COR-L47 (cell line): ENCODE measurements at regions not wholly inside any gene's neighbourhood (a gene's known extent, or its start where the extent isn't known, plus 50 kb on each side); places are given as distances from the start of the nearest gene placed in this dataset.

Source experiments
- DNase-seq: peaks from one replicate; lab custom pipeline; 2025; lab: John Stamatoyannopoulos, UW

DNA sequence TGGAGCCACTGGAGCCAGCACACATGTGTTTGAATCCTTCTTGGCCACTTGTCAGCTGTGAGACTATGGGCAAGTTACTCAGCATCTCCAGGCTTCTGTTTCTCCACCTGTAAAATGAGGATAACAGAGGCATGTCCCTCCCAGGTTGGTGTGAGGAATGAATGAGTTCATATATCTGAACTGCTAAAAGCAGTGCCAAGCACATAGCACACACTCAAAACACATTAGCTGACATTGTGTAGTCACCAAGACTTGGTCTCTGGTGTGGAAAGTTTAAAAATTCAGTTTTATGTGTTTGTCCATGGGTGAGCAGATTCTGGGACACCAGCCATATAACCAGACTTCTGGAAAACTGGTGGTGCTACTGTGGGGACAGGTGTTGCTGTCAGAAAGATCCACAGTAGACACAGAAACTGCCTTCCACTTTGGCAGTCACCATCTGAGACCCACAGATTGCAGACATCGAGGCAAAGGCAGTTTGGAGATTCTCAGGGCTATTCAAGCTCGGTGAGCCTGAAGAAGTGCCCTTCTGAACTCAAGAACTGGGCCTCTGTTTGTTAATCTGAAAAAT is 115.8 kb downstream of the MRPL14 start:
- no peak for DNase-seq

DNA sequence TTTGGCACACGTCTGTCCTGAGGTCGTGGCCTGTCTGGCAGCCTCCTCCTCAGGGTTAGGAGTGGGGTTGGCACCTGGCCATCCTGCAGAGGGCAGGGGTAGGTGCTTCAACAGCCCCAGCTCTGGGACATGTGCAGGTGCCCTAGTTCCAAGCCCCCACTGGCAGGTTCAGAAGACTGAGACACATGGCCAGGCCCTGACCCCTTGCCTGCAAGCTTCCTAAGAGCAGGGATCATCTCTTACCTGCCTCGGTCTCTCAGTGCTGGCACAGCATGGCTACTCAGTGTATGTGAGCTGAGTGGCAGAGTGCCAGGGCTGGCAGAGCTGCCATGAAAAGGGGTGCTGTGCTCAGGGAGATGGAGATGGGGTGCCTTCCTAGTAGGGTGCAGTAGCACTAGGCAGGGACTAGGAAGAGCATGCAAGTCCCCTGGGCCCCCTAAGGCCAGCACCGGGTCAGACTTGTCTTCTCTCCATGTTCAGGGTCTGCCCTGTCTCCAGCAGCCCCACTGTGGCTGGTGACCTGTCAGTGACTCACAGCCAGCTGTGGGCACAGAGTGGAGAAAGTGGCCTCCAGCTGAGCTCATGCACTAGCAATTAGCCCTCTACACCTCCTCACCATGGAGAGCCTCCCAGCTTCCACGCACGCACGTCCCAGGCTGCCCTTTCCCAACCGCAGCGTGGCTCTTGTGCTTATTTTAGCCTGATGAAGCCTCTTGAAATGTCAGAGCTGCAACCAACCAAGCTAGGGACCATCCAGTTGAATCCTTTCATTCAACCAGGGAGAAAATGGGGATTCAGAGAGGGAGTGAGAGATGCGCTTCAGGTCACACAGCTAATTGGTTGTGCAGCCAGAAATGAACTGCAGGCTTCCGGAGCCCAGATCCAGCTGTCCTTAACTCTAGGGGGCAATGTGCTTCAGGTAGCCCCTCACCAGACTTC is 116.6 kb downstream of the MRPL14 start:
- DNase-seq = peak; percentile 56

DNA sequence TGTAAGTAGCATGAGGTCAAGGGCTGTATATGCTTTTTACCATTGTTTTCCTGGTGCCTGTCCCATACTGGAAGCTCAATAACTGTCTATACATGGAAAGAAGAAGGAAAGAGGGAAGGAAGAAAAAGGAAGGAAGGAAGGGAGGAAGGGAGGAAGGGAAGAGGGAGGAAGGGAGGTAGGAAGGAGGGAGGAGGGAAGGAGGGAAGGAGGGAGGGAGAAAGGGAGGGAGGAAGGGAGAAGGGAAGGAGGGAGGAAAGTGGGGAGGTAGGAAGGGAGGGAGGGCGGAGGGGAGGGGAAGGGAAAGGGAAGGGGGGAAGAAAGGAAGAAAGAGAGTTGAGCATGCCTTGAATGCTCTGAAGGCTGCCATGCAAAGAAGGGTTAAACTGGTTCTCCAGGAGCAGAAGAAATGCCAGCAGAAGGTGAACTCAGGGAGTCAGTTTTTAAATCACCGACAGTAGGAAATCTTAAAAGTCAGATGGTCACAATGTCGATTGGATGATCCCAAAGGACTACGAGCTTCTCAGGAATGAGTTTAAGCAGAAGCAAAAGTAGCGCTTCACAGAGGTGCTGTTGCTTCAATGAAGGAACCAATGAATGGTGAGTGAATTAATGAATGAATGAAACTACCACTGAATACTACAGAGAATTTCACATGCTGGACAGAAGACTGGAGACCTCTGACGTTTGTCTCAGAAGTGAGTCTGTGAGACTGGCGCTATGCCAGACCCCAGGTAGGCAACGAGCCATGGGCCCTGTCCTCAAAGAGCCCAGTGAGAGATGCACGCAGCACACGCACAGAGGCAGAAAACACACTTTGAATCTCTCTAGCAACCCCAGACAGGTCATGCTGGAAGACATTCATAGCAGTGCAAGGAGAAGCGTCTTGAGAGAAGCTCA is 117.6 kb downstream of the MRPL14 start:
- DNase-seq = peak; percentile 22

DNA sequence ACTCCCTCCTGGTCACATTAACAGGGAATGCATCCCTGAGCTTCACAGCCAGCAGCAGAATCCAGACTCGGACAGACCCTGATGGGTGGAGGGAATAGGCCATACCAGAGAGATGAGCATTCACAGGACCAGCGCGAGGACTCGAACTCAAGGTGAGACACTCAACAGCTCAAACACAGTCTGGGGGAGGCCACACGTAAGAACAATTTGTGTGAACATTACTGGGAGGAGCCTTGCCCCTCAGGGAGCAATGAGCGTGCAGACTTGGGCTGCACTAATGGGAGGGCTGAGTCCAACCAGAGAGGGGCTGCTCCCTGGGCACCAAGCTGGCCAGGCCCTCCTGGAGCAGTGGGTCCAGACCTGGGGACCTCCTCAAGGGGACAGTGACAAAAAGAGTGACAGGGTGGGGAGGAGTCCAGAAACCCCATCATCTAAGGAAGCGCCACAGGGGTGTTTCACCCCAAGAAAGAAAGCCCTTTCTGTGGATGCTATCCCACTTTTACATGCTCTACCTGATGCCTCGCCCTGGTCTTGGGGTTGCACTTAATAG is 118.4 kb downstream of the MRPL14 start:
- no peak for DNase-seq

DNA sequence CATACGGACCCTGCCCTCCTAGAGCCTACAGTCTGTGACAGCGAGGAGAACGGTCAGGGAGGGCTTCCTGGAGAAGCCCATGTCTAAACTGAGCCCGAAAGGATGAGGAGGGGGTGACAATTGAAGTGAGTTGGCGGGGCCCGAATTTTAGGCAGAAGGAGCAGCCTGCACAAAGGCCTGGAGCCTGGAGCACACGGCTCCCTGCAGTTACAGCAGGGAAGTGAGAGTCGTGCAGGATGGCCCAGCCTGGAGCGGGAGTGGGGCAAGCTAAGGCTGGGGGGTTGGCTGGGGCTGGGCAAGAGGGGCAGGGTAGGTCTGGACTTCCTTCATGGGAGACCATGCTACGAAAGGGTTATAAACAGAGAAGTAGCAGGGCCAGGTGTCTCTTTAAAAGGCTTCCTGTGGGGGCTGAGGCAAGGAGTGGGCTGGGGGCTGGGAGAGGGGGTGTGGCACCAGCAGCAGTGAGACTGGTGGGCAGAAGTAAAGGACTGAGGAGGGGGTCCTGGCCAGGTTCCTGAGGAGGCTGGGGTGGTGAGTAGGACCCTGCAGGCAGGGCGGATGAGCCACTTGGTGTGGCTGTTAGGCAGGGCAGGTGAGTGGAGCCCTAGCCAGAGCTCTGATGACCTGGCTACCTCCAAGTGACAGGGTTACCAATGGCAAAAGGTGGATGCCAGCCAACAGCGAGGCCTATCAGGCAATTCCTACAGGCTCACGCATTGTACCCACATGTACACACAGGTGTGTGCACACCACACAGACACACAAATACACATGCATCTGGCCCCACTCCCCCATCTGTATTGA is 119.2 kb downstream of the MRPL14 start:
- DNase-seq = no peak

DNA sequence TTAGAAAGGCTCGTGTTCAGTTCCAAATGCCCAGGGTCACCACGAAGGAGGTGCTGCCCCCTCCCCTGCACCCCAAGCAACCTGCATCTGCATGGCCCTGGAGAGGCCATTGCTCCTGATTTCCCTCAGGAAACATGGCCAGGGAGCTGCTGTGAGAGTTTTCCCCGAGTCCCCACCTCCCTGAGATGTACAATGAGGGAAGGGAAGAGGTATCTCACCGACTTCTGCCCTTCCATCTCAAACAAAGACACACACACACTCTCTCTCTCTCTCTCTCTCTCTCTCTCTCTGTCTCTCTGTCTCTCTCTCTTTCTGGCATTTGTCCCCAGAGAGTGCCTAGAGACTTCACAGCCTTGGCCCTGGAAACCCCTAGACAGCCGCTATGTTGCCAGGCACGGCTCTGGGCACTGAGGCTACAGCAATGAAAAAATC is 120.4 kb downstream of the MRPL14 start:
- no peak for DNase-seq

DNA sequence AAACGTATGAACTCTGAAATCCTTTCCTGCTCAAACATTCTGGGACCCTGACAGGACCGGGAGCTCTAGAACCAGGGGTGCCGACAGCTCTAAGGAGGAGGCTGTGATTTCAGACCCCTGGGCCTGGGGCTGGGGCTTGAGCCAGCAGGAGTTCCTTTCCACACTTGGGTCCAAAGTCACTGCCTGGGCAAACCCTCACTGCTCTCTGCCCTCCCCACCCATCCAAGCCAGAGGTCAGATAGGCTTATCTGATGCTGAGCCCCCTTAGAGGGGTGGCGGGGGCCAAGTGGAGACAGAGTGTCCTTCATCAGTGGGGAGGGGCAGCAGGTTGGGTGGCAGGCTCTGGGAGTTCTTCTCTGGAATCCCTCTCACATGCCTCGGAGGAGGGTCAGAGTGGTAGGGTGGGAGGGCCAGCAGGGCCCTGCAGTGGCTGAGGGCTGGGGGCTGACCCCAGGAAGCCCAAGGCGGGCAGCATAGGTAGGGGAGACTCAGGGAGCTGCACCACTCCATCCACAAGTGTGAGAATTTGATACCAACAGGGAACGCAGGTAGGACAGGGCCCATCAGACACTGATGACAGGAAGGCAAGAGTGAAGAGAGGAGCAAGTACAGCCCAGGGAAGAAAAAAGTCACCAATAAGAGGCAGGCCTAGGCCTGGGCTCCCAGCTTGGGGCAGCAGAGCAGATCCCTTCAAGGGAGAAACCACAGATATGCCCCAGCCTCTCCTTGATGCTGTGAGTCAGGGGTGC is 121.0 kb downstream of the MRPL14 start:
- DNase-seq = no peak

DNA sequence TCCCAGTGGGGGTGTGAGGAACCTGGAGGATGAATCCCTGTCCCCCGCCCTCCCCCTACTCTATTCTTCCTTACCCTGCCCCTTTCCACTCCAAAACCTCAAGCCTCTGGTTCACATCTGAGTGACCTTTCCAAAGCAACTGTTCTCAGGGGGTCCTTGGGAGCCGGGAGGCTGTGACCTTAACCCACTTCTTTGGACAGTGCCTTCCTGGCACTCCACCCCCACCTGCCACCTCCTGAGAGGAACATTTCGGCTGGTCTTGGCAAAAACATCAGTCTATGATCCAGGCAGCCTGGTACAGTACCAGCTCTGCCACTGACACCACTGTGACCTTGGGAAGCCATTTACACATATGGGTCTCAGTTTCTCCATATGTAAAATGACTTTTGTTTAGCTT is 121.7 kb downstream of the MRPL14 start:
- DNase-seq = no peak

DNA sequence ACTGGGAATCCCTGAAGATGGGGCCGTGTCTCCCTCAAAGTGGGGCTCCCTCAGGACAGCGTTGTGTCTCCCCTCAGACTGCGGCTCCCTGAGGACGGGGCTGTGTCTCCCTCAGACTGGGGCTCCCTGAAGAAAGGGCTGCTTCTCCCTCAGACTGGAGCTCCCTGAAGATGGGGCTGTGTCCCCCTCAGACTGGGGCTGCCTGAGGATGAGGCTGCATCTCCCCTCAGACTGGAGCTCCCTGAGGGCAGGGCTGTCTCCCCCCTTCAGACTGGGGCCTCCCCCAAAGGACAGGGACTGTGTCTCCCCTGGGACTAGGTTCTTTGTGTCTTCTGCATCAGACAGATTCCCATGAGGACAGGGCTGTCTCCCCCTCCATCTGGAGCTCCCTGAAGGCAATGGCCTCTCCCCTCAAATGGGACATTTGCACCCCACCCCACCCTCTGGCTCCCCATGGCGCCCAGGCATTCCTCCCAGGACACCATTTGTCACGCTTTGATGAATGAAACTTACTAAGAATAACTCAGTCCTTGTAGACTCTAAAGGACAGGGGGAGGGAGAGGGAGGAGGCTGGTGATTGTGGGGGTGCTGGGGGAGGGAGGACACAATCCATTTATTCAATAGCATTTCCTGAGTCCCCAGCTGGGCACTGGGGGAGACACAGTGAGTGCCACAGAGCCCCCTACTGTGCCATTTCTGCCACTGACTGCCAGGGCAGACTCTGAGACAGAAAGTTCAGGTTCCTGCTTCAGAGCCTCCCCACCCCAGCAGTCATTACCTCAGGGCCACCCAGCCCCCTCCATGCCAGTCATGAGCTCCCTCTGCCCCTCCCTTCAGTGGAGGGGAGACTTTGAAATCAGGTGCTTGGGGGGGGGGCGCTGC is 122.4 kb downstream of the MRPL14 start:
- DNase-seq = no peak

DNA sequence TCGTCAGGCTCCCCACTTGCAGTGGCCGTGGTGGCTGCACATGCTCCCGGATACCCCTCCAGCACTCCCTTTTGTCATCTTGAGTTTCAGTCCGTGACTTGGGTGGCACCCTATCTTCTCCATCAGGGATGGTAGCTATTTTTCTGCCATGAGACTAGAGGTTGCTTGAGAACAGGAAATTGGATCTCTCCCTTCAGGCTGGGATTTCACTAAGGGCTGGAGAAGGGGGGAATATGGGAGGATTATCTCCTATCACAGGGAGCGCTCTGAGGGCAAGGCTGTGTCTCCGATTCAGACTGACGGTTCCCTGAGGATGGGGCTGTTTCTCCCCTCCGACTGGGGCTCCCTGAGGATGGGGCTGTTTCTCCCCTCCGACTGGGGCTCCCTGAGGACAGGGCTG is 123.1 kb downstream of the MRPL14 start:
- no peak for DNase-seq

DNA sequence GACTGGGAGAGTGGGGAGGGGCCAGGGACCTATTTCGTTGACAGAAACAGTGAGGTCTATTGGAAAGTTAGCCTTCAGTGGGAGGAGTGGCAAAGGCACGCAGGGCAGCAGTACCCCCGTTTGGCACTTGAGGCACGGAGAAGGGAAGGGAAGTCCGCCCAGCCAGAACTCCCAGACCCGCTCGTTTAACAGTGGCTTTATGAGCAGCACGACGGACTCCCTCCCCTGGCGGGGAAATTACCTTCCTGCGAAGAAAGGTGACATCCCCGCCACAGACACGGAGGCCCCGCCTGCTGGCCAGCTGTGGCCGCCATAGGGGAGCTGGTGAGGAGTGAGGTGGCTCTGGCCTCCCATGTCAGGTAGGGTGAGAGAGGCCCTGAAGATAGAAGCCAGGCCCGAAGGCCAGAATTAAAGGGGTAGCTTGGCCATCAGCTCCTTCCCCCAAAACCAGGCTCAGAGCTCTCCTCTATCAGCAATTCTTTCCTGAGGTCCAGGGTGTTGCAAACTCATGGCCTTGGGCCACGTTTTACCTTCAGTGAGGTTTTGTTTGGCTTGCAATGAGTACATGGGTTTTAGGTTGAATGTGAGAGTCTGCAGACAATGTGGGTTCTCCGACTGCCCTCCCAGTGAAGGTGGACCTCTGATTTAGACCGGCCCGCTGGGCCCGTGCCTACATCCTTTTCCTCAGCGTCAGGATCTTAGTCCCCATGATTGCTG is 123.7 kb downstream of the MRPL14 start:
- no peak for DNase-seq

DNA sequence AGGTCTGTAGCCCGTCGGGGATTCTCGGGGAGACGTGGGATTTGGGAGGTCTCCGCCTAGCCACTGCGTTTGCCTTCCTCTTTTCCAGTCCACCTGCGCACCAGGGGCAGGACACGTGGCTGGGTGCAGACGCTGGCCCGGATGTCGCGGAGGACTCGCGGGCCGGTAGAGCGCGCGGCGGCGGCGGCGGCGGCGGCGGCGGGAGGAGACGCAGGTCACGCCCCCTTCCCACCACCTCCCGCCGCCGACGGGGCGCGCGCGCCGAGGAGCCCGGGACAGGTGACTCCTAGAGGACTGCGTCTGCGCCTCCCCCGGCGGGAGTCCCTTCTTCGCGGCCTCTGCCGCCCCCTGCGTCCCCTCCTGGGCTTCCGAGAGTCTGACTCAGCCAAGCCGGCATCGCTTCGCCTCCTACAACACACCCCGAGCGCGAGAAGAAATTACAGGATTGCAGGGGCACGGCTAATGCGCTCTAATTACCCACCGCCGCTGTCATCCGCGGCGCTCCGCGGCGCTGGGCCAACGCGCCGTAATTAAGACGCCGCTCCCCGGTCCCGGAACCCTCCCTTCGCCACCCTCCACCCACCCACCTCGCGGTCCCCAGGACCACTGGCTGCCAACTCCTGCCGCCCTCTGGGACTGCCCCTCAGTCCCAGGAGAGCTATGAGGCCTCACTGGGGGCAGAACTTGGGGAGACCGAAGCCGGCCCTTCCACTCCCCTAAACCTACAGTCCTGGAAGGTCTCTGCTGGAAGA is 124.5 kb downstream of the MRPL14 start:
- DNase-seq = peak; percentile 78

DNA sequence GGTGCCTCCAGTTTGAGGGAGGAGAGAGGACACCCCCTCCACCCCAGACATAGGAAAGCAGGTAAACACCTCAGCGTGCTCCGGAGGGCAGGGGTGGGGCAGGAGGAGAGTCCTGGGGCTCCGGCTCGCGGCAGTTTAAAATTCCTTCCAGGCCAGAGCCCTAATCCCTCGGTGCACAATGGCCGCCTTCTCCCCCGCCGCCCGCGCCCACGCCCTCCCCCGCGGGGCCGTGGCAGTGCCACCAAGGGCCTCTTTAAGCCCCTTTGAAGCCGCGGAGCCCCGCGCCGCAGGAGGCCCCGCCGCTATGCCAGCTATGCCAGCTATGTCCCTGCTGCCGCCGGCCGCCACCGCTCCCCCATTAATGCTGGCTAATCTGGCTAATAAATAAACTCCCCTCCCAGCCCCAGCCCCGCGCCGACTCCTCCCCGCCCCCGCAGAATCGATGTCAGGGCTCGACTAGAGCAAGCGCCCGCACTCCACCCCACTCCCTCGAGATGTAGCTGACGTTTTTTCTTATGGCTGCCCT is 125.1 kb downstream of the MRPL14 start:
- no peak for DNase-seq

DNA sequence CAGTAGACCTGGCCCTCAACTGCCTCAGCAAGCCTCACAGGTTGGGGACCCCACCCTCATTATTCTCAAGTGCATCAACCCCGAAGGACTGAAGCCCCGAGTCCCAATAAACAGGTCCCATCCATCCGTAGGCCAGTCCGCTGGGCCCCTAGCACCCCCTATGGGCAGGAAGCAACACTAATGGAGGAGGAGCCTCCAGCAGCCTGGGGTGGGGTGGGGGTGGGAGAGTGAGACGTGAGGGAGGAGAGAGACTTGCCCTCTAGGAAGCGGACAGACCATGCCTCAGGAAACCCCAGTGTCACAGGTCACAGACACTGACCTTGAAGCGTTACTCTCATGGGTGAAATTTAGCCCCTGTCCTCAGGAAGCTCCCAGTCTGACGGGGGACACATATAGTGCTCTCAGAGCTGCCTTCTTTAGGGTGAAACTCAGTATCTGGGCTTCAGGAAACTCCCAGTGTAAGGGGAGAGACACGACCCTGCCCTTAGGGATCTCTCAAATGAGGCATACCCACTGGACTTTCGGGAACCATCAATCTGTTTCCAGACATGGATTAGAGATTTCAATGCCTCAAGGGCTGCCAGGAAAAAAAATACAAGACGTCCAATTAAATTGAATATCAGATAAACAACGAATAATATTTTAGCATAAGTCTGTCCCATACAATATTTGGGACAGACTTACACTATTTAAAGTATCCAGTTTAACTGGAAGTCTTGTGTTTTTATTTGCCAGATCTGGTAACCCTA is 125.8 kb downstream of the MRPL14 start:
- DNase-seq = no peak

DNA sequence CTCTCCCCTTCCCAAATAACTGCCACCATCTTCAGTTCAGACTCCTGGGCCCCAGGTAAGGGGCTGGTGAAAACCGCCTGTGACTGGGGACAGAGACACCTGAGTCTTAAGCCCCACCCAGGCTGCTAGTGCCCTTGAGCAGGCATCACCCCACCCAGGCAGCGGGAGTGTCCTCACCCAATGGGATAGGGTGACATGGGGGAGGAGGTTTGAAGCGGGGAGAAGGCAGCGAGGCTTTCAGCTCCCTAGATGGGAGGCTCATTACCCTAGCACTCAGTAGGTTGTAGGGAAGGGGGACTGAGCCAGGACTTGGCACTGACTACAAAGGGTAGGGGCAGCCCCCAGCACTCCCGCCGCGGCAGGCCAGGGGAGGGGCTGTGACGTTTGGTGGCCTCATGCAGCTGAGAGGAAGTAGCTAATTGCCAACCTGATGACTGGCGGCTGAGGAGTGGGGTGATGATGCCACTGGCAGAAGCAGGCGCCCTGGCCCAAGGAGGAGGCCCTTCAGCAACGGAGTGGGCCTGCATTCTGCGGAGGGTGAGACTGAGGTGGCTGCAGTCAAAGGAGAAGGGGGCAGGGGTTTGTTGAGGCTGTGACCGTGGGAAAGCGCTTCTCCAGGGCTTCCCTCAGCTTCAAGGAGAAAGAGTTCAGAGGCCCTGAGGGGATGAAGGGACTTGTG is 126.9 kb downstream of the MRPL14 start:
- DNase-seq = peak; percentile 83

DNA sequence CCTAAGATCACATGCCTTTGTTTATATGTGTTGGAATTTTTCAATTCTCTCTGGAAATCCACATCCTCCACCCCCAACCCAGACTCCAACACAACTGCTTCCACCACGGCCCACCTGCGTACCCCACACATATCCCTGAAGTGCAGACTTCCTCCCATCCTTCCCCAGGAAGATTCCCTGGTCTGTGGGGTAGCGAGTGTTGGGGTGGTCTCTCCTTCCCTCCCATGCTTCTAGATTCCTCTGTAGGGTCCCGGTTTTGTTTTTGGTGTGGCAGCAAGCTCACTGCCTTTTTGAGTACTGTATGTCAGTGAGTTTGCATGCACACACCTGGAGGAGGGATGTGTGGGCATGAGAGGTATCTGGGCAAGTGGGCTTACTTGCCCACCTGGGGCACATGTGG is 127.6 kb downstream of the MRPL14 start:
- DNase-seq = no peak
